A673 (cell line): ENCODE measurements at regions not wholly inside any gene's neighbourhood (a gene's known extent, or its start where the extent isn't known, plus 50 kb on each side); places are given as distances from the start of the nearest gene placed in this dataset.

Experiments
- BruUV-seq: library from RNA; stranded (reverse); fragments of 400-500 nt; replicated peaks from 2 replicates; lab custom pipeline; 2021; lab: Mats Ljungman, UMichigan
- CTCF ChIA-PET: fragments of 300-600 bp; sonication (Branson Sonifier 250); formaldehyde crosslinking; loops from one replicate; lab custom pipeline; 2022; ENCODE audit warnings: antibody characterized with exemption; lab: Charles Lee
- POLR2A ChIA-PET: fragments of 300-600 bp; sonication (Branson Sonifier 250); formaldehyde crosslinking; loops from one replicate; lab custom pipeline; 2022; ENCODE audit warnings: antibody characterized with exemption; ENCODE audit not compliant: low non-redundant PET; lab: Charles Lee
- DNase-seq: peaks from one replicate; pipeline ENCODE4 v3.0.0-alpha.2; 2015; ENCODE audit warnings: low spot score
- H3K27ac ChIP-seq: fragments of 200-600 bp; sonication (generic); 2 replicates; pipeline ENCODE4 v1.5.1; 2016; ENCODE audit warnings: mixed run types, low read depth, mild to moderate bottlenecking, mixed read lengths, antibody characterized with exemption, low read length; ENCODE audit not compliant: poor library complexity, severe bottlenecking
- H3K27me3 ChIP-seq: fragments of 200-600 bp; sonication (generic); replicated peaks from 2 replicates; pipeline ENCODE4 v1.6.1; 2017; ENCODE audit warnings: mixed run types, low read depth, mild to moderate bottlenecking, mixed read lengths, antibody characterized with exemption, low read length; ENCODE audit not compliant: insufficient read depth, poor library complexity
- H3K36me3 ChIP-seq: fragments of 200-600 bp; sonication (generic); 2 replicates; pipeline ENCODE4 v1.6.1; 2016; ENCODE audit warnings: mixed run types, mild to moderate bottlenecking, mixed read lengths, antibody characterized with exemption, low read length; ENCODE audit not compliant: insufficient read depth, poor library complexity, severe bottlenecking
- H3K4me1 ChIP-seq: fragments of 200-600 bp; sonication (generic); 2 replicates; pipeline ENCODE4 v1.6.1; 2017; ENCODE audit warnings: mixed run types, mild to moderate bottlenecking, mixed read lengths, antibody characterized with exemption, low read length; ENCODE audit not compliant: insufficient read depth, poor library complexity, severe bottlenecking
- H3K4me3 ChIP-seq: fragments of 200-600 bp; sonication (generic); 2 replicates; pipeline ENCODE4 v1.5.1; 2016; ENCODE audit warnings: low read depth, mixed run types, mild to moderate bottlenecking, mixed read lengths, low read length; ENCODE audit not compliant: poor library complexity, severe bottlenecking
- H3K9me3 ChIP-seq: fragments of 200-600 bp; sonication (generic); 2 replicates; pipeline ENCODE4 v1.6.1; 2016; ENCODE audit warnings: mixed run types, low read depth, mild to moderate bottlenecking, mixed read lengths, antibody characterized with exemption, low read length; ENCODE audit not compliant: poor library complexity, severe bottlenecking
- CTCF ChIP-seq: fragments of 300-800, 200-600 bp; sonication (generic); conservative IDR thresholded peaks from 2 replicates; pipeline ENCODE4 v1.5.1; 2017; ENCODE audit warnings: low read depth, mild to moderate bottlenecking, antibody characterized with exemption, low read length, moderate library complexity, mixed read lengths
- EZH2 ChIP-seq: fragments of 200-600 bp; sonication (generic); IDR thresholded peaks from 2 replicates; pipeline ENCODE4 v1.6.1; 2017; ENCODE audit warnings: borderline replicate concordance, low read depth, mild to moderate bottlenecking, mixed read lengths, antibody characterized with exemption, low read length; ENCODE audit not compliant: poor library complexity, severe bottlenecking
- intact Hi-C: fragments of 100-400 bp; cut with micrococcal nuclease; formaldehyde crosslinking; loops from one replicate; pipeline ENCODE4 v1.10.0; 2022; ENCODE audit not compliant: unreplicated experiment

GRCh38 chr14:83289390-83289789 is 1755.7 kb upstream of the SEL1L start:
- DNase-seq, result no peak
- Histone ChIP-seq H3K9me3 (no peaks in the 10 kb centered on the region), H3K4me1 (peaks cover 29% of the 10 kb centered on the region), H3K36me3 (no peaks in the 10 kb centered on the region), H3K27ac (no peak overlapping the region), H3K4me3 (no peak overlapping the region), H3K27me3 (no peaks in the 10 kb centered on the region)
- TF ChIP-seq CTCF (no peak), EZH2 (no peak)
- CTCF ChIA-PET, result no interaction called here
- POLR2A ChIA-PET, result no interaction called here
- BruUV-seq, result no TSS peak
- intact Hi-C loops, result no loop called here

GRCh38 chr14:83289896-83290295 is 1756.2 kb upstream of the SEL1L start:
- ChIA-PET POLR2A (no interaction called here), CTCF (no interaction called here)
- intact Hi-C loops, result loop anchor here (5.0 to 10.0 kb wide), 3 partner anchors 33 to 735 kb away; no protein-coding TSS in a partner anchor
- H3K27ac ChIP-seq, result no peak overlapping the region
- peaks cover 34% of the 10 kb centered on the region for H3K4me1 ChIP-seq
- H3K9me3 ChIP-seq, result no peaks in the 10 kb centered on the region
- no peak overlapping the region for H3K4me3 ChIP-seq
- no peaks in the 10 kb centered on the region for H3K36me3 ChIP-seq
- TF ChIP-seq EZH2, result no peak
- no peak for TF ChIP-seq CTCF
- DNase-seq, result no peak
- H3K27me3 ChIP-seq, result no peaks in the 10 kb centered on the region
- no TSS peak for BruUV-seq

- ChIA-PET CTCF (no interaction called here), POLR2A (no interaction called here)
- no peak overlapping the region for H3K27ac ChIP-seq
- no TSS peak for BruUV-seq
- no peak overlapping the region for H3K4me3 ChIP-seq
- no peaks in the 10 kb centered on the region for H3K36me3 ChIP-seq
- intact Hi-C loops, result loop anchor here (5.0 to 10.0 kb wide), 3 partner anchors 33 to 734 kb away; no protein-coding TSS in a partner anchor
- TF ChIP-seq EZH2, result no peak
- TF ChIP-seq CTCF, result no peak
- DNase-seq, result no peak
- no peaks in the 10 kb centered on the region for H3K27me3 ChIP-seq
- H3K4me1 ChIP-seq, result peaks cover 38% of the 10 kb centered on the region
- H3K9me3 ChIP-seq, result no peaks in the 10 kb centered on the region
Observed at GRCh38 chr14:83290447-83290846, 1756.8 kb upstream of the SEL1L start.
